B cell (primary cell): ENCODE measurements at regions not wholly inside any gene's neighbourhood (a gene's known extent, or its start where the extent isn't known, plus 50 kb on each side); places are given as distances from the start of the nearest gene placed in this dataset.
A peak's percentile ranks its signal among the peaks of the same experiment; 100 is the strongest.

ENCODE experiments used
- CTCF ChIP-seq: fragments of 200-600 bp; IDR thresholded peaks from one replicate; pipeline ENCODE4 v1.8.0; 2022; ENCODE audit warnings: antibody characterized with exemption, mild to moderate bottlenecking
- EZH2 ChIP-seq: IDR thresholded peaks from 2 replicates; pipeline ENCODE4 v1.6.1; 2012; ENCODE audit warnings: borderline replicate concordance, low read depth, mild to moderate bottlenecking, moderate library complexity, low read length; ENCODE audit not compliant: insufficient read depth, poor library complexity, severe bottlenecking

DNA sequence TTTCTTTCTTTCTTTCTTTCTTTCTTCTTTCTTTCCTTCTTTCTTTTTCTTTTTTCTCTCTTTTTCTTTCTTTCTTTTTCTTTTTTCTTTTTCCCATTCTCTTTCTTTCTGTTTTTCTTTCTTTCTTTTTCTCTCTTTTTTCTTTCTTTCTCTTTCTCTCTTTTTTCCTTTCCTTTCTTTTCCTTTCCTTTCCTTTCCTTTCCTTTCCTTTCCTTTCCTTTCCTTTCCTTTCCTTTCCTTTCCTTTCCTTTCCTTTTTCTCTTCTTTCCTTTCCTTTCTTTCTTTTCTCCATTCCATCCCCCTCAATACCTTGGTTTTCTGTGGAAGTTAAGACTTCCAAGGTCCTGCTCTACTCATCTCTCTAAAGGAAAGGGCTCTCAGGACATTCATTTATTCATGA lies 102.8 kb upstream of the CLNK start:
- TF ChIP-seq CTCF (peak; percentile 18), EZH2 (no peak)
